T-helper 2 cell (primary cell): ENCODE measurements at regions not wholly inside any gene's neighbourhood (a gene's known extent, or its start where the extent isn't known, plus 50 kb on each side); places are given as distances from the start of the nearest gene placed in this dataset.

ENCODE experiments used
- DNase-seq, 5 experiments: peaks; one replicate each; pipeline versions ENCODE4 v3.0.0 to v3.0.0-alpha.2; 2012 to 2022

DNA sequence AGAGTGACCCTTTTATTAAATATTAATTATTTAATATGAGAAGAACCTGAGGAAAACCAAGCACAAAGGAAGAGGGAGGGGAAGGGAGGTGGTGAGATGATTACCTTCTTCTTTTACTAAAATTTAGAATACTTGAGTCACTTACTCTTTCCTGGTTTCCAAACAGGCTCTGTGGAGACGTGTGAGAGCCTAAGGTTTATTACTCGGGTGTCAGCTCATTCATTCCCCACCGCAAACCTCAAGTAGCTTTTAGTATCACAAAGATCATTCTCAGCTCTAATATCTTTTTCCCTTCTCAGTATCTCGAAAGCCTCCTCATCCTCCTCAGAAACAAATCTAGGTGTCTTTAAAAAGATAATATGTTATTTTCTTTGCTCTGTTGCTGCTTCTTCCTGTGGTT is 497.2 kb upstream of the JARID2 start:
- peak in 1 of 5 experiments; percentile 73 for DNase-seq

DNA sequence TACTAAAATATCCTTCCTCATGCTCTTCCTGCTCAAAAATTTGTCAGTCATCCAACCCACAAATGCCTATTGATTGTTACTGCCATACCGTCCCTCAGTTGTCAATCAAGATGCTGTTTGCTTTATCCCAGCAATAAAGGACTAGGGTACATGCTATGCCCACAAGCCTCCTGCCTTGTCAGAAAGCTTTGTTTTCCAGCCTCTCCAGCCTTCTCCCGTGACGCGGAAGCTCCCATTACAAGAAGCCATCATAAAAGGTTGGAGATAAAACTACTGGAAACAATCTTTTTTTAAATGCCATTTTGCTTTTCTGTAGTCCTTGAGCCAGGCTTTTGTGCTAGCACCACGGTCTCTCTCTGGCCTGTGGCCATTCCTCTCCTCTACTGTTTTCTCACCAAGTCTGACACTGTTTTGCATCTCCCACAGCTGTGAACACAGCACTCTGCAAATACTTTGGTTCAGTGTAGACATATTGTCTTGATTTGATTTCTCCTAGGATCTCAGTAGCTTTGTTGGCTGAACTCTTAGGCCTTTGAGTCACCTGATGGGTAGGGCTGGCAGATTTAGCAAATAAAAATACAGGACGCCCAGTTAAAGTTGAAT is 495.7 kb upstream of the JARID2 start:
- no peak for DNase-seq

DNA sequence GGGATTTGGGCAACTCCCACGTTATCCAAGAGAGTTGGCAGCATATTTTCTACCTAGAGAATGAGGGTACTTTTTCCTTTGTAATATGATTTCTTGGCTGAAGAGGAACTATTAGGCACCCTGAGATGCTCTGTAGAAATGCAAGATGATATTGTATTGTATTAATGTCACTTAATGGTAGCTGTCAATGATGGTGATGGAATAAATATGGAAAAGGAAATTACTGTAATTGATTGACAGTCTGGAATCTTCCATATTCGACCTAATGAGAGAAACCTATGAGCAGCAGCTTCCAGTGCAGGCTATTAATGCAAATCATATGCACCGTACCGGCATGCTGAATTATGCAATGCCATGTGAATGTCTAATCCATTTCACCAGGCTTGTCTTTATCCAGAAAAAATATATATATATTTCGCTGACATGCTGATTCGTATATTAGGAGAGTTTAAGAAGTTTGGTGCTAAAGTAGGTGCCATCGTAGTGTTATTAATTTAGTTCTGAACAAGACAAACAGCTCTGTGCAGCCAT is 494.2 kb upstream of the JARID2 start:
- no peak for DNase-seq

DNA sequence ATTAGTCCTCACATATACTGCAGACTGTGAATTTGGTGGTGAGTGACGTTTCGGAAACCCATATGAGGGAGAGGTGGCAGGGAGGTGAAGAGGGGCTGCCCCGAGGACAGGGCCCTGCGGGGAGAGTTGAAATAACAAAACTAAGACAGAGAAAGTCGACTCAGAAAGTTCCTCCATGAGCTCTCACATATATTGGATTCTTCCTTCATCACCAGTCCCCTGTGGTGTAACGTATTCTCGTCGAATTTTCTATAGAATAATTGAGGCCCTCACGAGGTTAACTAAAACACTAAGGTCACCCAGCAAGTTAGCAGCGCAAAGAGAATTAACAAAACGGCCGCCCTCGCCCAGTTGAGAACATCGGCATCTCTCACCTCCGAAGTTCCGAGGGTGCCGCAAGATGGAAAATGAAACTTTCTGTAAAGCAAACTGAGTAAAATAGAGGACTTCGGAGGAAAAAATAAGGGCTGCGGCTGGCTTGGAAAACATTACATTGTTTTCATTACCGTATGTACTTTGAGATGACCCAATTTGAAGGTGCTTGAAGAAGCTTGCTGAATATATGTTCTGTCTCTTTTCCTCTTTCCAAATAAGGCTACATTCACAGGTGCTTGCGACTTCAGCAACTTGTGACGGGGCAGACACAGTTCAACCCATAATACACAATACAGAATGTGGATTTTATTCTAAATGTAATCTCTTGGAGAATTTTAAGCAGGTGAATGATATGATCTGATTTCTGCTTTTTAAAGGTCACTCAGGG is 490.9 kb upstream of the JARID2 start:
- DNase-seq = peak in 3 of 5 experiments; percentile 49 to 89 (median 69)

DNA sequence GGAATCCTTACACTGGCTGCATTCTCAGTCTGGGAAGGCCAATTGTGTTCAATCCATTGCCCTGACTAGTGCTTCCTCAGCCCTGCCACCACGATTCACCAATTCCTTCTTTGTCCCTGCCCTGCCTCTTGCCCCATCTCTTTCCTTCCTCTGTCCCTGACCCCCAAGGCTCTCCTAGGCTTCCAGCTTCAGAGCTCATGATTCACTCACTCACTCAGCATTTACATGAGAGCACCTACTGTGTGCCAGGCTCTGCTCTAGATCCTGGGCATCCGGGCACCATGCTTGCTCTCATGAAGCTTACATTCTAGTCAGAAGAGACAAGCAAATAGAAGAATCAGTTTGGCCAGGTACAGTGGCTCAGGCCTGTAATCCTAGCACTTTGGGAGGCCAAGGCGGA is 489.5 kb upstream of the JARID2 start:
- no peak for DNase-seq

DNA sequence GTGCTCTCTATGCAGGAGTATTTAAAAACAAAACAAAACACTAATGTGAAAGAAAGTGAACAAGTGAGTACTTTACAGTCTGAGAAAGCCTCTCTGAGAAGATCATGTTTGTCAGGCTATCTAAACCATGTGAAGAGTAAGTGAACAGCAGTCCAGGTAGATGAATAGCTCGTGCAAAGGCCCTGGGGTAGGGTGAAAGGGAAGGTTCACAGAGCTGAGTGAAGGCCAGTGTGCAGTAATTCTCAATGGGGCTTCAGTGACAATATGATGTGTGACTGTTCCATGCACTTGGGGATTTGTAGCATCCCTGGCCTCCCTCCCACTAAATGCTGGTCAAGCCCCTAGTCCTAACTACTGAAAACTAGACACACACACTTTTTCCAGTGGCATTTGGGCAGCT is 488.9 kb upstream of the JARID2 start:
- no peak for DNase-seq

DNA sequence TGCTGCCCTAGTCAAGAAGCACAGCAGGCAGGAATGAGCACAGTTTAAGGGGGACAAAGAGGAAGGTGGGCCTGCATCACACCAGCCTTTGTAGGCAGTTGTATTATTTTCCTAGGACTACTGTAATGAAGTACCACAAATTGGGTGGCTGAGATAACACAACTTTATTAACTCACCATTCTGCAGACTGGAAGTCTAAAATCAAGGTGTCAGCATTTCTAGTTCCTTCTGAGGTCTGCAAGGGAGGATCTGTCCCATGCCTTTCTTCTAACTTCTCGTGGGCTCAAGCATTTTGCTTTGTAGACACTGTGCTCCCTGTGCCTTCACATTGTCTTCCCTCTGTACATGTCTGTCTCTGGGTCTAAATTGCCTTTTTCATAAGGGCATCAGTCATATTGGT is 488.5 kb upstream of the JARID2 start:
- DNase-seq = no peak

DNA sequence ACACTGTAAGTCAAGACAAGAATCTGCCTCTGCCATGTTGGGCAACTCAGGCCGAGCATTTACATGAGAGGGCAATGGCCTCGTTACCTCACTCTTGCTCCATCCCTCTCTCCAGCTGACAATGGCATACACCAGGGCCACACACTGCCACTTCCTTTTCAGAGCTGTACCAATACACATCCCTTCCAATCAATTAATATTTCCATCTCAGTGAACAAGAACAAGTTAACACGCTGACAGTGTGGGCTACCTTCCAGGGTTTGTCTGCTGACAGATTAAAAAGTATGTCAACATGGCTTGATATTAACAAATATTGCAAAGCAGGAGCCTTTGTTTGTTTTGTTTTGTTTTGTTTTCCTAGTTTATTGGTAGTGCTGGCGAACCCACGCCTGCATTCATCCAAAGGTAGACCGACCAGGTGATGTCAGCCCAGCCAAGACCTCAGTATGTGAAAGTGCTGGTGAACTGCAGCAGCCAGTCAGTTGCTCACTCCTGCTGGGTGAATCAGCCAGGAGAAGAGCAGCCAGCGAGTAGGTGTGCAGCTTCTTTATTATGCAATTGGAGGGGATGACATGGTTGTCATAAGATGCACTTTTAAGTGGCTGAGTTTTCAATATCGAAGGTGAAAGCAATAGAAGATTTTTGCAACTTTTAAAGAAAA is 487.3 kb upstream of the JARID2 start:
- no peak for DNase-seq

DNA sequence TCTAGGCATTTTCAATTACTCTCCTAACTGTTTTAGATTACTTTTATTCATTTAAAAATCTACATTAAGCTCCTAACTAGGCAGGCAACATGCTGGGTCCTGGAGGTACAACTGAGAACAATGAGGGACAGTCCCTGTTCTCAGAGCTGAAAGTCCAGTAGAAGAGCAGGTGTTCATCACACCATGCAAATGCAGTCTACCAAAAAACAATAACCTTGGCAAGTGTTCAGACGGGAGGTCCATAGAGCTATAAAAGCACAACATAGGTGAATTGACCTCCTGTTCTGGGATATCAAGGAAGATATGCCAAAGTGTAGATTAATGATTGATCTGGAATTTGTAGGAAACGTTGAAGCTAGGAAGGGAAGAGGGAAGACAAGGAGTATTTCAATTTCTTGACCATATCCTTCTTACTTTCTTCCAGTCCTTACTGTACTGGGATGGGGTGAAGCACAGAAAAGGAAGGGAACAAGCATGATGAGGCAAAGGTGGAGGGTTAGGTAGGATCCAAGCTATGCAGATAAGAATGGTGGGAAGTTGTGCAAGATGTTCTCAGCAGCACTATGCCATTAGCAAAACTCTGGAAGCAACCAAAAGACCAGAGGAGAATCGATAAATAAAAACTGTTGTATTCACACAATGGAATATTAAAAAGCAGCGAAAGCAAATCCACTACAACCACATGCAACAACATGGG is 485.7 kb upstream of the JARID2 start:
- DNase-seq = no peak

DNA sequence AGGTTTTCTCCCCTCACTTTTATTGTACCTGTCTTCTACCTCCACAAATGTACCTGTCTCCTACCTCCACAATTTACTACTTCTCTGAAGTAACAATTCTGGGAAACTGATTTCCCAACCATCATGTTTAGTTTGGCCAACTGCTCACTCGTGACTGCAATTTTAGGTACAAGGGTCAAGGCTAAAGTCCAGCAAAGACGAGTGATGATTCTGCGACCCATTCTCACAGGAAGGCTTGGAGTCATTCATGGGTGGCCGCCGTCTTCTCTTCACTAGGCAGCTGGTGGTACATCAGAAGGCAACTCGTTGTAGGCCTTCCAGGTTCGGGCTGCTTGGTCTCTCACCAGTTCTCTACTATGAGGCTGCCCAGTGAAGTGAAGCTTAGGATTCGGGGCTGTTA is 483.8 kb upstream of the JARID2 start:
- no peak for DNase-seq

DNA sequence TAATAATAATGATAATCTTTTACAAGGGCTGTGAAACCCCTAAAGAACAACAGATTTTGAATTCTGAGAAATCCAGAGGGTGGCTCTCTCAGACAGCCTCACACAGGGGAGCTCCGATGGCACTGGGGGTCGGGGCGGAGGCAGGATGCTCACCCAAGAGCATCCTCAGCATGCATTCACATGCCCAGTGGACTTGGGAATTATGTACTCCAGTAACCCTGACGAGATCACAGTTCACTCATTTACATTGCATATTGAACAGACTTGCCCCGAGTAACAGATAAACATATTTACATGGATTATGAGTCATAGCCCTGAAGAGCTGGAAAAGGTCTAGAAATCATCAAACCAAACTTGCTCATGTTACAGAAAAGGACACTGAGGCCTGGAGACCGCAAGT is 482.7 kb upstream of the JARID2 start:
- DNase-seq = no peak

DNA sequence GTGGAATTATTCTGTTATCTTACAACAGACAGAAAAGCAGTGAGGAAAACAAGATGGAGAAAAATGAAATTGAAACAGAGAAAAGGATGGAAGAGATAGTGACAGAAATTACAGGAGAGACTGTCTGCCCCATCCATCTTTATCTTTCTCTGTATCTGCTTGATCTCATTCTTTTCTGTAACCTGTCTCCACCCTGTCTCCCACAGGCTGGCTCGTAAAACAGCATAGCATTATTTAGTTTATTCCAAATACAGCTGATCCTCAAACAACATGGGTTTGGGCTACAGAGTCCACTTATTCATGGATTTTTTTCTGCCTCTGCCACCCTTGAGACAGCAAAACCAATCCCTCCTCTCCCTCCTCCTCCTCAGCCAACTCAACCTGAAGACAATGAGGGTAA is 482.3 kb upstream of the JARID2 start:
- DNase-seq = no peak

DNA sequence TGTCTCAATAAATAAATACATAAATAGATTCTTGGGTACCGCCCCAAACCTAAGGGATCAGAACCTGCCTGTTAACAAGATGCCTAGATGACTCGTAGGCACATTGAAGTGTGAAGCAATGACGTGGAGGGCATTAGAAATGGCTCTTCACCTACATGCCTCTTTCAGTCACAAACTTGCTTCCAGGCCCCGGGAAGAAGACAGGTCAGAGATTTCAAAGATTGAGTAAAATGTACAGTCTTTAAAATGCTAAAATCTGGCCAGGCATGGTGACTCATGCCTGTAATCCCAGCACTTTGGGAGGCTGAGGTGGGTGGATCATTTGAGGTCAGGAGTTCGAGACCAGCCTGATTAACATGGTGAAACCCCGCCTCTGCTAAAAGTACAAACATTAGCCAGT is 480.8 kb upstream of the JARID2 start:
- DNase-seq = no peak

DNA sequence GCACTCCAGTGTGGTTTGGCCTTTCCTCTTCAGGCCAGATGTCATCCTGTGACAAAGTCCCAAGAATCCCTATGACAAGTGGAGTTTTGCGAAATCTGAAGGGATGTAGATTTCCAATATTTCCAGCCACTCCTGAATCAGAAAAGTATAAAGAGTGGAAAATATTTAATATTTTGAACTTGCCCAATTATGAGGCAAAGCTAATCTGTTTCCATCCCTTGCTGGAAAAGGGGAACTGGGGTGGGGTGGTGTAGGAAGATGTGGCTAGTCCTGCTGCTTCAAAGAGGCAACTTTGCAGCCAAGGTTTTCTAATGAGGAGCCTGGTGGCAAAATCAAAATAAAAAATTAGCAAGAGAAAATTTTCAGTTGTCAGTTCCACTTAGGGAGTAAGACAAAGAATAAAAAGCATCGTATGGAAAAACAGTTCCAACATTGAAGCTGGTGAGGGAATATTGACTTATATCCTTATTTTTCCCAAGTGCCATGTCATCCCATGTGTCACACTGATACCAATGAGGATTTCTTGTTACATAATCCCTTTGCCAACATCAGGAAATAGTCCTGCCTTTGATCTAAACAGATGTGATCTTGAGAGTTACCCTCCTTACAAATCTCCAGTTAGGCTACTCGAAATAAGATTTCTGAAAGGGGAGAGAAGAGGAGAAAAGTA is 480.0 kb upstream of the JARID2 start:
- DNase-seq = no peak

DNA sequence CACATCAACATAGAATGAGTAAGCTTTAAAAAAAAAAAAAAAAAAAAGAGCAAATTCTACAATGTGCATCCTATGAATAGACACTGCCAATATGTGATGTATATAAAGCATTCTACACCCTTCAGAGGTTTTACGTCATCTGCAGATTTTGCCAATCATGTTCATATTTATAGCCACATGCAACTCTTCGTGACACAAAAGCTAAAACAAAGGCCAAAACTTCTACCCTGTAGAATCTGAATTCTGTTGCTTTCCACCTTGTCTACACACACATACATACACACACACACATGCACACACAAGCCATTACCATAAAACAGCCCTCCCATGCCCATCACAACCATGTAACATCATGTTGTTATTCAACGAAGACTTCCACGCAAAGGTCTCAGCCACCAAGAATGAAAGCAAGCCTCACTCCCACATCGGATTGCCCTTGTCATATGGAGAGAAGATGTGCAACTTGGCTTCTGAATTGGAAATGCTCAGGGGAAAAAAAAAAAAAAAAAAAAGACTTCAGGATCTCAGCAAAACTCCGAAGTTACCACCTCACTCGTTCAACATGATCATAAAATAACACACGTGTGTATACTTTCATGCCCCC is 479.4 kb upstream of the JARID2 start:
- no peak for DNase-seq

DNA sequence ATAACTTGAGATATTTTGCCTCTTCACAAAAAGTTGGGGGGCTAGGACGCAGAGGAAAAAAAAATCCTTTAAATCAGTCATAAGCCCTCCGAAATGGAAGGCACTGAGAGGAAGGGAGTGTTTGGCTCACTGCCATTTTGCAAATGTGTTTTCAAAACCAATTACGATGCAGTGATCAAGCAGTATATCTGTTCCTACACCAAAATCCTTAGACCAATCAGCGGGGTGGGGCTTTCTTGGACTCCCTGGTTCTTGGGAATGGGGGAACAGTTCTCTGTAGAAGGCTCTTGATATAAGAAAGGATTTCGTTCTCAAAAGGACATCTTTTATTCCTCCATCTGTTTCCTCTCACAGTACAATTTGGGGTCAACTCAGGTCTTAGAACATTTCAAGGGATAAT is 478.6 kb upstream of the JARID2 start:
- DNase-seq = no peak

DNA sequence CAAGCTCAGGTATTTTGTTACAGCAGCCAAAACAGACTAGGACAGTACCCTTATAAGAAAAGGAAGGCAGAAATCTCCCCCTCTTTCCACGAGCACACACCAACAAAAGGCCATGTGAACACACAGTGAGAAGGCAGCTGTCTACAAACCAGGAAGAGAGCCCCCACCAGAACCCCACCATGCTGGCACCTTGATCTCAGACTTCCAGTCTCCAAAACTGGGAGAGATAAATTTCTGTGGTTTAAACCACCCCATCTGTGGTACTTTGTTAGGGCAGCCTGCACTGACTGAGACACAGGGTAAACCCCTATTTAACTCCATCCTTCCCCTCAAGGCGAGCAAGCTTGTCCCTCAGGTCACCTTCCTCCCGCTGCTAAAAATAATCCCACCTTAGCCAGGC is 475.8 kb upstream of the JARID2 start:
- no peak for DNase-seq

DNA sequence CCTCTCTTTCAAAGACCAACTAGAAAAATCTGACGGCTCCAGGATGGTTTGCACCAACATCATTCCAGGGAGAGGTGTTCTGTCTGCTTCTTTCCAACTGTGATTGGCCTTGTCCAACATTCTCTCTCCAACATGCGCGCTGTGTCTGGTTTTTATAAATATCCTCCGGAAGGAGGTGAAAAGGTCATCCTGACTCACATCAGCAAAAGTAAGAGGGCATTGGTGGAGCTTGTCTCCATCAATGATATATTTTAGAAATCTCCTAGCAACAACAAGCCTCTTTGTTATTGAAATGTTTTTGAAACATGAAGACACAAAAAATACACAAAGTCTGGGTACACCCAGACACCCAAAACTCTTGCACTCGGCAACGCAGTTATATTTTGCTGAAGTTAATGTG is 475.3 kb upstream of the JARID2 start:
- no peak for DNase-seq

DNA sequence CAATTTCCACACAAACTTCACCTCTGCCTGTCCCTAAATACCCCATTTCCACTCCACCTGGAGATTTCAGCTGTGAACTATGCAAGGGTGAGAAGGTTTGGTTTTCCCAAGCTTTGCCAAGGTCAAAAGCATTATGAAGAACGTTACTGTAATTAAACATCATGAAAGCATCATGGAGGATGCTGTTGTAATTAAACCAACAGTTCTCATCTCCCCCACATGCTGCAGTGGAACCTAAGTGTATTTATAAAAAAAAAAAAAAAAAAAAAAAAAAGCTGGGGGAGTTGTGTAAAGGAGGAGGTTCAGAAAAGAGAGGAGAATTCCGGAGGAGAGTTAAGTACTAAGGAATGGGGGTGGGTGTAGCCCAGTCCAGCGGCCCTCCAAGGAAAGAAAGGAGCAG is 474.9 kb upstream of the JARID2 start:
- no peak for DNase-seq

DNA sequence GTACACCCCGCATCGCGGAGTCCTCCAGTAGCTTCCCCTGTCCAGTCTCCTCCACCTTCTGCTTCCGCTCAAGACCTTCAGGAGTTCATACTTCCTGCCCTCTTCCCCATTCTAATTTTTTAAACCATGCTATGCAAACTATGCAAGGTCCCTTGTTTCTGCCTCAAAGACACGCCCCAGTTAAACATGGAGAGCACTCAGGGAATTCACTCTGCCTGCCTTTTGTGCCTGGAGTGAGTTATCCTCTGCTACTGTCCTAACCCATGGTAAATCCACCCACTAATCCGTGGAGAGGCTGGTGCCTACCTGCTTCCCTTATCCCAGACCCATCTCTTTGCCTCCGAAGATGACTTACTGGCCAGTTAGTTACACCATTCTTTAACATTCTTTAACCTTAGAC is 473.7 kb upstream of the JARID2 start:
- no peak for DNase-seq

DNA sequence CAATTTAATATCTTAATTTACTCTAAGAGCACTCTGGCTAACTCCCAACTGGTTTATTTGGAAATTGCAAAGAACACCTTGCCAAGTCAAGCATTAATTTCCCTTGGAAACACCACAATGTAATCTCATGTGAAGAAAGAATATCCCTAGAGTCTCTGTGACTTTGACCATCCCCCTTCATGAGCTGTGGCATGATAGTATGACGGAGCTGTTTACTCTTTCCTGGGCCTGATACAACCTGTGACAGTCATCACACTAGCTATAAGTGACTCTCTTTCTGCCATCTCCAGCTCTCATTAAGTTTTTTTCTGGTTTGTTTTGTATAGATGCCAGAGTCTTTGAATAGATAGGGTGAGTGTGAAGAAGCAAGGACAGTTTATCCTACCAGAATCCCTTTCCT is 470.3 kb upstream of the JARID2 start:
- DNase-seq = no peak

DNA sequence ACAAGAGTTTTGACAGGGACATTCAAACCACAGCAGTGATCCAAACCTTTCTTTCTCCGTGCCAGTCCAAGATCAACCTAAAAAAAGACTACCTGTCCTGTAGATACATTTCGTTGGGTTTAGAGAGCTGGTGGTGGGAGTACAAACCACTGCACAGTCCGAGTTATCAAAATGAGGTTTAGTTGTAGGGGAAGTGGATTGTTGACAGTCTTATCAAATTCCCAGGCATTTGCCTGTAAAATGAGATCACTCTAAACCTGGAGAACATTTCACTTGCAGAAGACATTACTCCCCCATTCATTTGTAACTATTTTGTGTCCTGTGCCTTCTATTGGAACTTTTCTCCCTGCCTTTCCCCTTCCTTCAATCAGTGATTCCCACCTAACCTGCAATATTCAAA is 469.6 kb upstream of the JARID2 start:
- no peak for DNase-seq
